Activated naive CD4-positive, alpha-beta T cell treated with anti-CD3 and anti-CD28 coated beads, Interleukin-2, amount 10 ng/mL, durations not matched to agents 7 days and 5 days (primary cell): ENCODE measurements at regions not wholly inside any gene's neighbourhood (a gene's known extent, or its start where the extent isn't known, plus 50 kb on each side); places are given as distances from the start of the nearest gene placed in this dataset.

ENCODE experiments used
- CTCF ChIA-PET: fragments of 350-600 bp; sonication (Branson Sonifier 250); formaldehyde crosslinking; loops from one replicate; lab custom pipeline; 2021; ENCODE audit warnings: antibody characterized with exemption; lab: Charles Lee
- DNase-seq: peaks from one replicate; pipeline ENCODE4 v3.0.0-alpha.2; 2020
- H3K27ac Mint-ChIP-seq: one replicate; pipeline ENCODE4 v1.8.0; 2021; ENCODE audit warnings: mild to moderate bottlenecking, moderate library complexity, mixed read lengths
- H3K27me3 Mint-ChIP-seq: one replicate; pipeline ENCODE4 v1.8.0; 2021; ENCODE audit warnings: mild to moderate bottlenecking, mixed read lengths
- H3K36me3 Mint-ChIP-seq: one replicate; pipeline ENCODE4 v1.8.0; 2021; ENCODE audit warnings: mixed read lengths
- H3K4me1 Mint-ChIP-seq: one replicate; pipeline ENCODE4 v1.8.0; 2021; ENCODE audit warnings: mixed read lengths
- H3K4me3 Mint-ChIP-seq: one replicate; pipeline ENCODE4 v1.8.0; 2021; ENCODE audit warnings: mild to moderate bottlenecking, moderate library complexity, mixed read lengths
- H3K9me3 Mint-ChIP-seq: one replicate; pipeline ENCODE4 v1.8.0; 2021; ENCODE audit warnings: mixed read lengths

DNA sequence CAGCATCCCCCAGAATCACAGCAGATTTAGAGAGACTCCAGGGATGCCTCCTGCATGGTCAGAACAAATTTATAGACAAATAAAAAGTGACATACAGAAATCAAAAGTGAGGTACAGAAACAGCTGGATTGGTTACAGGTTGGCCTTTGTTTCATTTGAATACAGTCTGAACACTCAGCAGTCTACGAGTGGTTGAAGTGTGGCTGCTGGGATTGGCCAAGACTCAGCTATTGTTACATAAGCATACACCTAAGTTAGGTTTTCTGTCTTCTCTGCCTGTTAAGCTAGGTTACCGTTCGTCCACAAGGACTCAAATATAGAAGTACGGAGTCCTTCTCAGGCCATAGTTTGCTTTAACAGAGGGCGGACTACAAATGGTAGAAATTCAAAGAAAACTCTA is 262.4 kb upstream of the SLC14A2 start:
- Mint-ChIP-seq H3K9me3 (no peaks in the 10 kb centered on the region), H3K27ac (no peak overlapping the region), H3K36me3 (no peaks in the 10 kb centered on the region), H3K27me3 (no peaks in the 10 kb centered on the region), H3K4me1 (no peaks in the 10 kb centered on the region), H3K4me3 (no peak overlapping the region)
- CTCF ChIA-PET: no interaction called here
- no peak for DNase-seq

DNA sequence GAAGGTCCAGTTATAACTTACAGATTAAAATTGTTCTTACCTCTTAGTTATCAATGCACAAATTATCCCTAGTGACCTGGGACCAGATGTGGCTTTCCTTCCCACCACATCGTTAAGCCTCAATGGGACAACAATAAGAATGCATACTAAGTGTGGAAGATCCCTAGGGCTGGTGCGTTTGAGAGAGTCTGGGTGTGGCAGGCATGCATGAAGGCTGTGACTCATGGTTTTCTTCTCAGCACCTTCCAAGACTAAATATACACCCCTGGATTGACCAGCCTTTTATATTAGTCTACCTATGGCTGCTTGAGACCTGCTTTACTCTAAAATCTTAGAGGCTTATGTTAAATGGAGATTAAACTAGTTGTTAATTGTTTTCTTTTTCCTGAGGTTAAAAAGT is 261.7 kb upstream of the SLC14A2 start:
- H3K36me3 Mint-ChIP-seq: no peaks in the 10 kb centered on the region
- no peaks in the 10 kb centered on the region for H3K4me1 Mint-ChIP-seq
- no peaks in the 10 kb centered on the region for H3K27me3 Mint-ChIP-seq
- H3K9me3 Mint-ChIP-seq: no peaks in the 10 kb centered on the region
- no peak for DNase-seq
- H3K27ac Mint-ChIP-seq: no peak overlapping the region
- no peak overlapping the region for H3K4me3 Mint-ChIP-seq
- CTCF ChIA-PET: no interaction called here

DNA sequence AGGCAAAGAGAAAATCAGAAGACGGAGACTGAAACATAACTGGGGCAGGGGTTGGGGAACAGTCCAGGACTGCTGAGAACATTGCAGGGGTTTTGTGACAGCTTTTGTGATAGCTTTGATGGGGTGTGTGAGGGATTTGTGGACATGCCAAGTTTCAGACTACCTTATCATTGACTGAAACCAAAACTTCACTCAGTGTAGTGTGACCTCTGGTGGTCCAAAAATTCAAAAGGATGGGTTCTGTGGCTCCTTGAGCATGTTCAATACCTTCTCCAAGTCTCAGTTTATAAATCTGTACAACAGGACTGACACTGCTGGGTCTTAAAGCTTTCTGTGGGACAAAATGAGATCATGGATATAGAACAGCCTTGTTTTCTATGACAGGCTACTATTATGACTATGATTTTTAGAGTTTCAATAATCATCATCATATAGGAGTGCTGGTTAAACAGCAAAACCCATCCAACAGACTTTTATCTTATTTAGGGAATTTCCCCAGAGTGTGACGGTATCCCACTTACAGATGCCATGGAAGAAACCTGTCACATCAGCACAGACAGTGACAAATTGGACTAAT is 259.2 kb upstream of the SLC14A2 start:
- H3K27me3 Mint-ChIP-seq: no peaks in the 10 kb centered on the region
- no peaks in the 10 kb centered on the region for H3K4me1 Mint-ChIP-seq
- DNase-seq: no peak
- no peak overlapping the region for H3K27ac Mint-ChIP-seq
- CTCF ChIA-PET: no interaction called here
- H3K9me3 Mint-ChIP-seq: no peaks in the 10 kb centered on the region
- no peak overlapping the region for H3K4me3 Mint-ChIP-seq
- no peaks in the 10 kb centered on the region for H3K36me3 Mint-ChIP-seq

GRCh38 chr18:45357686-45358470 is 257.4 kb upstream of the SLC14A2 start:
- no peaks in the 10 kb centered on the region for H3K27me3 Mint-ChIP-seq
- no peaks in the 10 kb centered on the region for H3K36me3 Mint-ChIP-seq
- H3K4me1 Mint-ChIP-seq: no peaks in the 10 kb centered on the region
- H3K27ac Mint-ChIP-seq: no peak overlapping the region
- CTCF ChIA-PET: no interaction called here
- no peak for DNase-seq
- no peak overlapping the region for H3K4me3 Mint-ChIP-seq
- no peaks in the 10 kb centered on the region for H3K9me3 Mint-ChIP-seq

DNA sequence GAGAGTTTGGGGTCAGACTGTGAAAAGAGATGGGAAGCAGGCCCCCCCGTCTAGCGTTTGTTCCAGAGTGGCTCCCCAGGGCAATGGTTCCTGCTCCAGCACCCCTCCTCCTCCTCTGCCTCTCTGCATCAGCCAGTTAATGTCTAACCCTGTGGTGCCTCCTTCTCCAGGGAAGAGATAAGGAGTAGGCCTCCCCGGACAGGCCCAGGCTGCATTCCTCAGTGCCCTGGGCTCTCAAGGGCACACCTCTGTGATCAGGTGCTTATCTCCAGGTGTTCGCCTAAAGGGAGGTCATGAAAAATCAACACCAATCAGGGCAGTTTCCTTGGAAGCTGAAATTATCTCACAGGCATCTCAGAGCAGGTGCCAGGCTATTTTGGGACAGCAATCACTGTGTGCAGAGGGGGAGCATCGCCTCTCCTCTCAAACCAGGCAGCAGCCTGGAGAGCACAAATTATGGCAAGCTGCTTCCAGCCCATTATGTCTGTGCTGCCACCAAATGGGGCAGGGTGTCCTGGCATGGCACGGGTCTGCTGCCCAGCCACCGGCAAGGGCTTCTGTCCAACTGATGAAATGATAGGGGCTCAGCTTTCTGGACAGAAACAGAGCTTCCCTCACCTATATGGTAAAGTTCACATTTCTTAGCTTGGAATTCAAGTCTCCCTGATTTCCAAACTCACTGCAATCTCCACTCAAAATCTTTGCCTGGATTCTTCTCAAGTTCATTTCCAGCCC is 255.8 kb upstream of the SLC14A2 start:
- no peak overlapping the region for H3K4me3 Mint-ChIP-seq
- H3K27ac Mint-ChIP-seq: no peak overlapping the region
- H3K4me1 Mint-ChIP-seq: no peaks in the 10 kb centered on the region
- CTCF ChIA-PET: no interaction called here
- H3K36me3 Mint-ChIP-seq: no peaks in the 10 kb centered on the region
- H3K27me3 Mint-ChIP-seq: no peaks in the 10 kb centered on the region
- no peaks in the 10 kb centered on the region for H3K9me3 Mint-ChIP-seq
- DNase-seq: no peak

DNA sequence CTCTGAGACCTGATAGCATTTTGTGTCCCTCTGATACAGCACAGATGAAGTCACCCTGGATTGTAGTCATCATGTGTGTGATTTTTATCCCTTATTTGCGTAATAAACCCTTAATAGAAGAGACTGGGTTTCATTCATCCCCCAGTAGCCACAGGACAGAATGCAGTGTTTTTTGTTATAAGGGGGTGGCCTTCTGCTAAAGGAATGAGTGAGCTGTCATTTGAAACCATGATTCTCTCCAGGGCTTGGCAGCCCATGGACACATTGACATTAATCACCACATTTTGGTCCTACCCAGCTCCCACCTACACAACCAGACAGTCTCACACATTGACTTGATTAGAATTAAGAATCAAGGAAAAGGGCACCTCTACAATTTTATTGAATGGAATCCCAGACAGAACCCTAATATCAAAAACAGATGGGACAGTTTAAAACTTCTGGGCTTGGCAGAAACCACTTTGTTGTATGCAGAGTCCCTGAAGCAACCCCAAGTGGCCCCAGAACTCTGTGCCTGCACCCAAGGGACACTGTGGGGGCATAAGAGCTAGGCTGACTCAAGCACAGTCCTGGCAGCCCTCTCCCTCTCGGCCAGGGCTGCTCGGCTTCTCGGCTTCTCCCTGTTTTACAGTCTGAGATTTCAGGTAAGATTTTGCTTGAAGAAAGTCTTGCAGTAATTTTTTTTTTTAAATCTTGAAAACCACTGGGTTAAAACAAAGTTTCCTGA is 254.0 kb upstream of the SLC14A2 start:
- DNase-seq: no peak
- CTCF ChIA-PET: no interaction called here
- Mint-ChIP-seq H3K4me3 (no peak overlapping the region), H3K36me3 (no peaks in the 10 kb centered on the region), H3K27me3 (peaks cover 4% of the 10 kb centered on the region), H3K27ac (no peak overlapping the region), H3K9me3 (no peaks in the 10 kb centered on the region), H3K4me1 (no peaks in the 10 kb centered on the region)

DNA sequence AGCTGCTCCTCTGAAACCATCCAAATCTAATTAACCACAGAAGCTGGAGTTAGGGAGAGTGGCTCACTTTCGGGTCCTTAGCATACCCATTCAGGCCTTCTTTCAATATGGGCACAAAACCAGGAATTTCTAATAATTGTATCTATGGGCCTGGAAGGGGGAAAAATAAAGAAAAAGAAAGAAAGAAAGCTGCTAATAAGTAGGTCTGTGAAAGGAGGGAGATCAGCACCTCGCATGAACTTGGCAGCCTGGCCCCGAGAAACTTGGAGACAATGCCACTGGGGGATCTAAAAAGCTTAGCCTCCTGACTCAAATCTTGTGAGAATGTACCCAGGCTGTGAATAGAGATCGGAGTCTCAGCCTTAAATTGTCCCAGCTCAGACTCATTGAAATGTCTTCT is 252.1 kb upstream of the SLC14A2 start:
- H3K4me3 Mint-ChIP-seq: no peak overlapping the region
- DNase-seq: no peak
- CTCF ChIA-PET: no interaction called here
- H3K9me3 Mint-ChIP-seq: no peaks in the 10 kb centered on the region
- H3K4me1 Mint-ChIP-seq: no peaks in the 10 kb centered on the region
- H3K27ac Mint-ChIP-seq: no peak overlapping the region
- H3K36me3 Mint-ChIP-seq: no peaks in the 10 kb centered on the region
- peaks cover 7% of the 10 kb centered on the region for H3K27me3 Mint-ChIP-seq

DNA sequence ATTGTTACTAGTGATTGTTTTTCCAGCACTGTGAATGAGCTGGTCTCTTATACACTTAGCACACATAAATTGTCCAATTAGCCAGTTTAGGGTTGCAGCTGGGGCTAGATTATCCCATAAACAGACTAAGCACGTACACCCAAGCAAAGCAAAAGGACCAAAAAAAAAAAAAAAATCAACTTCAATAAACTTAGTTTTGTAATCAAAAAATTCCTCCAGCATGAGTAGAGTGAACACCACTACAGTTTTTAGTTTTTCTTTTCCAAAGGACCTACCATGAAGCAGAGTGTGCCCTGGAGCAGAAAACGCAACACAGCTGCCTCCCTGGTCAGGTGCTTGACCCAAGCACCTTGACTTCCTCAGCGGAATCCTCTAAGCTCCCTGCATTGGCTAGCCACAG is 249.4 kb upstream of the SLC14A2 start:
- Mint-ChIP-seq H3K27ac (no peak overlapping the region), H3K36me3 (no peaks in the 10 kb centered on the region), H3K4me3 (no peak overlapping the region), H3K4me1 (no peaks in the 10 kb centered on the region), H3K9me3 (no peaks in the 10 kb centered on the region), H3K27me3 (peaks cover 7% of the 10 kb centered on the region)
- DNase-seq: no peak
- CTCF ChIA-PET: no interaction called here

DNA sequence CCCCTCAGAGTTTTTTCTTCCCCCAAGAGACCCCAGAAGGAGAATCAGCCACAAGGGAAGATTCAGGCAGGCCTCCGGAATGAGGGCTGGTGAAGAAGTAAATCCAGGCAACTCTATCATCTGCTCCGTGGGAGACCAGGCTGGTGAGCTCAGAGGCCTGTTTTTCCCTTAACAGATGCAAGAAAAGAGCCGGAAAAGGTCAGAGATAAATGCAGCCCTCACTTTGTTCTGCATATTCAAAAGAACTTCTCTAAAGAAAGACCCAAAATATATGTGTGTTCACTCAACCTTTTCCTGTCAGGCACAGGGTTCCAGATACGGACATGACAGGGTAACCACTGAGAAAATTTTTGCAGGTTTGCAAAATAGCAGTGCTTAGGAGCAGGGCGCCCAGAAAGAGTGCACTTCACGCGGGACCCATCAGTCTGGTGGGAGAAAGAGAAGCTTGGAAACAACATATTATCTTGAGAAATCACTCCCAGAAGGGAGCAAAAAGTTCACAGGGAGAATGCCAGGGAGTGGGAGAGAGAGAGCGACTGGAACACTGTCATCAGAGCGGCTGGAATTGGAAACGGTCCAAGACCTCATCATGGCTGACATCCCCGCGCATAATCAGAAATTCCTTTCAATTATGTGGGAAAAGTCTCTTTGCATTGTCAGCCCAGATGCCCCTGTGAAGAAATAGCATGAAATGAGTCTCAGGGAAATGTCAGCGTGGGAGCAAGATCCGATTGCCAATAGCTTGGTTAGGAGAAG is 244.8 kb upstream of the SLC14A2 start:
- H3K4me1 Mint-ChIP-seq: no peaks in the 10 kb centered on the region
- CTCF ChIA-PET: no interaction called here
- H3K27me3 Mint-ChIP-seq: peaks cover 7% of the 10 kb centered on the region
- H3K9me3 Mint-ChIP-seq: no peaks in the 10 kb centered on the region
- no peak overlapping the region for H3K27ac Mint-ChIP-seq
- no peak for DNase-seq
- H3K4me3 Mint-ChIP-seq: no peak overlapping the region
- no peaks in the 10 kb centered on the region for H3K36me3 Mint-ChIP-seq

DNA sequence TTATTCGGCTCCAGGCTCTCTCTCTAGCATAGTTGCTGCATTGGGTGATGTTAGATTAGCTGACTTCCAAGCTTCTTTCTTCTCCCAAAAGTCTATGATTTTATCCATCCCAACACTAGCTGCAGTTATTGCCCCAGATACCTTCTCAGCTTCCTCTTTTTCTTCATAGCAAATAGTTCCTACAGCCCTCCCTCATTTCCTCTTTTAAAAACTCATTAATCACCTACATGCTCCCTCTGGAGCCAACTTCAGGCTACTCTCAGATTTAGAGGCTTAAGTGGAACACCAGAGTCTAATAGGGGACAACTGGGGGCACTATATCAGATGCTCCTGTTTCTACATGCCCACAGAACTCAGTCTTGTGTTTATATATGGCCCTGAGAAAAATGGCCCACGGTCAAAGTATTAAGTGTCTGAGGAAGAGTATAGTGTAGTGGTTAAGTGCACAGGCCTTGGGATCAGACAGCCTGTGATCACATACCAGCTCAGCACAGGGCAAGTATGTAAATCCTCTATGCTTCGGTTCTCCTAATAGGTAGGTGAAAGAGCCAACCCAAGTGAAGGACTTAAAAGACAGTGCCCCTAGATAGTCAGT is 241.9 kb upstream of the SLC14A2 start:
- peaks cover 4% of the 10 kb centered on the region for H3K27me3 Mint-ChIP-seq
- CTCF ChIA-PET: interaction anchor here (1.0 kb wide), 1 partner anchor 12 kb away, joined by 3 read pairs; no protein-coding TSS in a partner anchor

GRCh38 chr18:45374236-45374635 is 241.0 kb upstream of the SLC14A2 start:
- Mint-ChIP-seq H3K36me3 (no peaks in the 10 kb centered on the region), H3K4me3 (no peak overlapping the region), H3K27ac (no peak overlapping the region), H3K4me1 (no peaks in the 10 kb centered on the region), H3K27me3 (peaks cover 4% of the 10 kb centered on the region), H3K9me3 (no peaks in the 10 kb centered on the region)
- CTCF ChIA-PET: interaction anchor here (2.5 kb wide), 1 partner anchor 11 kb away, joined by 12 read pairs; no protein-coding TSS in a partner anchor
- no peak for DNase-seq

More for the DNA sequence above, 241.9 kb upstream of the SLC14A2 start:
- H3K27ac Mint-ChIP-seq: no peak overlapping the region
- no peaks in the 10 kb centered on the region for H3K36me3 Mint-ChIP-seq
- DNase-seq: no peak
- no peaks in the 10 kb centered on the region for H3K9me3 Mint-ChIP-seq
- H3K4me3 Mint-ChIP-seq: no peak overlapping the region
- no peaks in the 10 kb centered on the region for H3K4me1 Mint-ChIP-seq

GRCh38 chr18:45374878-45375630 is 240.2 kb upstream of the SLC14A2 start:
- Mint-ChIP-seq H3K4me3 (no peak overlapping the region), H3K27ac (no peak overlapping the region), H3K36me3 (no peaks in the 10 kb centered on the region), H3K9me3 (no peaks in the 10 kb centered on the region), H3K27me3 (peaks cover 4% of the 10 kb centered on the region), H3K4me1 (no peaks in the 10 kb centered on the region)
- CTCF ChIA-PET: interaction anchor here (2.5 kb wide), 1 partner anchor 10 kb away, joined by 12 read pairs; no protein-coding TSS in a partner anchor
- no peak for DNase-seq

DNA sequence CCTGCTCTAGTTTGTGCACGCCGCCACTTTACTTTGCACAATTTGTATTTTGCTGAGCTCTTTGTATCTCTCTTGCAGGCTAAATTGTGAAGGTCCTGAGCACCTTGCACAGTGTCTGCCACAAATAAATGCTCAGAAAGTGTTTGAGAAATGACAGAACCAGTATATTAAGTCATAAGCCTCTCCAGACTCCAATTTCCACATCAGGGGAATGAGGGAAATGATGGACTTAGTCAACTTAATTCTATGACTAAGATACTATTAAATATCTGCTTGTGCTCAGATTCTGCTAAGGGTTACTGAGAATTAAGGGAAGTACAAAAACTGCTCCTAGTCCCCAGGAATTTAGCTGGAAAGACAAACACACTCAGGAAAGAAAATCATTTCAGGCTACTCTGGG is 239.1 kb upstream of the SLC14A2 start:
- CTCF ChIA-PET: interaction anchor here (2.5 kb wide), 1 partner anchor 9 kb away, joined by 12 read pairs; no protein-coding TSS in a partner anchor
- no peaks in the 10 kb centered on the region for H3K9me3 Mint-ChIP-seq

More for the DNA sequence above, 239.1 kb upstream of the SLC14A2 start:
- Mint-ChIP-seq H3K27me3 (peaks cover 4% of the 10 kb centered on the region), H3K27ac (no peak overlapping the region), H3K4me3 (no peak overlapping the region), H3K36me3 (no peaks in the 10 kb centered on the region), H3K4me1 (no peaks in the 10 kb centered on the region)
- DNase-seq: no peak
